ENCODE measurements at regions not wholly inside any gene's neighbourhood (a gene's known extent, or its start where the extent isn't known, plus 50 kb on each side); places are given as distances from the start of the nearest gene placed in this dataset.

- H3K27ac Mint-ChIP-seq (ENCODE audit: low read depth): no peak overlapping the region
- H3K4me1 Mint-ChIP-seq: no peaks in the 10 kb centered on the region
- no peak overlapping the region for H3K4me3 Mint-ChIP-seq
- H3K9me3 Mint-ChIP-seq: no peaks in the 10 kb centered on the region
- H3K36me3 Mint-ChIP-seq (ENCODE audit: insufficient read depth): no peaks in the 10 kb centered on the region
- DNase-seq (ENCODE audit: low spot score in 2 of 2) (no peak), ATAC-seq (replicated peaks; ENCODE audit: extremely low read depth, poor library complexity, severe bottlenecking) (no peak)
- H3K27me3 Mint-ChIP-seq: peaks cover 45% of the 10 kb centered on the region
Measured at GRCh38 chr16:79902351-79902750, 301.8 kb upstream of the MAF start.

- no peak for ATAC-seq (replicated peaks; ENCODE audit: extremely low read depth, poor library complexity, severe bottlenecking)
- H3K27me3 Mint-ChIP-seq: peaks cover 43% of the 10 kb centered on the region
- H3K4me1 Mint-ChIP-seq: no peaks in the 10 kb centered on the region
- H3K9me3 Mint-ChIP-seq: no peaks in the 10 kb centered on the region
- no peak for DNase-seq (ENCODE audit: low spot score in 2 of 2)
- H3K4me3 Mint-ChIP-seq: no peak overlapping the region
- H3K36me3 Mint-ChIP-seq (ENCODE audit: insufficient read depth): no peaks in the 10 kb centered on the region
- H3K27ac Mint-ChIP-seq (ENCODE audit: low read depth): no peak overlapping the region
Measured at GRCh38 chr16:79901522-79901921, 301.0 kb upstream of the MAF start.

DNA sequence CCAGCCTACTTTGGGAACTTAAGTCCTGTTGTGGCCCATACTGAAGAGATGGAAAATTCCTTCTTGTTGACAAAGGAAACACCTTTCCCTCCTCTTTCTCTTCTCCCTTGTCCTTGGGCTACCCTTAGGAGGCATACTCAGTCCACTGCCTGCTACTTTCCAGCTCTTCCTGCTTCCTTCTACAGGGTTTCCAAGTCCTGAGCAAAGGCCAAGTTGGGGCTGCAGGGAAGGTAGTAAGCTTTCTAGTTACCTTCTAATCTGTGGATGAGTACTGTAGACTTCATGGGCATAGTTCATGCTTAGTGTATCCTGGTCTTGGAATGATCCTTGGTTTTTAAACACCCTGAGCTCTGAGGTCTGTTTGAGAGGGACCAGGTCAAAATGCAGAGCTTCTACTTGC, 299.2 kb upstream of the MAF start:
- no peaks in the 10 kb centered on the region for H3K36me3 Mint-ChIP-seq (ENCODE audit: insufficient read depth)
- H3K27me3 Mint-ChIP-seq: peaks cover 50% of the 10 kb centered on the region
- DNase-seq (ENCODE audit: low spot score in 2 of 2) (no peak), ATAC-seq (replicated peaks; ENCODE audit: extremely low read depth, poor library complexity, severe bottlenecking) (no peak)
- H3K27ac Mint-ChIP-seq (ENCODE audit: low read depth): no peak overlapping the region
- no peak overlapping the region for H3K4me3 Mint-ChIP-seq
- H3K9me3 Mint-ChIP-seq: no peaks in the 10 kb centered on the region
- H3K4me1 Mint-ChIP-seq: no peaks in the 10 kb centered on the region

- Mint-ChIP-seq H3K4me3 (no peak overlapping the region), H3K27me3 (peaks cover 51% of the 10 kb centered on the region), H3K36me3 (ENCODE audit: insufficient read depth) (no peaks in the 10 kb centered on the region), H3K9me3 (no peaks in the 10 kb centered on the region), H3K4me1 (no peaks in the 10 kb centered on the region), H3K27ac (ENCODE audit: low read depth) (no peak overlapping the region)
- ATAC-seq (replicated peaks; ENCODE audit: extremely low read depth, poor library complexity, severe bottlenecking) (no peak), DNase-seq (ENCODE audit: low spot score in 2 of 2) (no peak)
Measured at GRCh38 chr16:79899316-79899715, 298.8 kb upstream of the MAF start.

GRCh38 chr16:79898703-79899102, 298.2 kb upstream of the MAF start:
- ATAC-seq (replicated peaks; ENCODE audit: extremely low read depth, poor library complexity, severe bottlenecking): no peak
- peaks cover 46% of the 10 kb centered on the region for H3K27me3 Mint-ChIP-seq
- no peaks in the 10 kb centered on the region for H3K36me3 Mint-ChIP-seq (ENCODE audit: insufficient read depth)
- H3K9me3 Mint-ChIP-seq: no peaks in the 10 kb centered on the region
- no peak overlapping the region for H3K4me3 Mint-ChIP-seq
- no peaks in the 10 kb centered on the region for H3K4me1 Mint-ChIP-seq
- H3K27ac Mint-ChIP-seq (ENCODE audit: low read depth): no peak overlapping the region
- DNase-seq (ENCODE audit: low spot score in 2 of 2): no peak

GRCh38 chr16:79897453-79898146, 297.1 kb upstream of the MAF start:
- no peaks in the 10 kb centered on the region for H3K4me1 Mint-ChIP-seq
- H3K9me3 Mint-ChIP-seq: no peaks in the 10 kb centered on the region
- peaks cover 35% of the 10 kb centered on the region for H3K27me3 Mint-ChIP-seq
- H3K36me3 Mint-ChIP-seq (ENCODE audit: insufficient read depth): no peaks in the 10 kb centered on the region
- no peak overlapping the region for H3K4me3 Mint-ChIP-seq
- DNase-seq (ENCODE audit: low spot score in 2 of 2) (no peak), ATAC-seq (replicated peaks; ENCODE audit: extremely low read depth, poor library complexity, severe bottlenecking) (no peak)
- H3K27ac Mint-ChIP-seq (ENCODE audit: low read depth): no peak overlapping the region

DNA sequence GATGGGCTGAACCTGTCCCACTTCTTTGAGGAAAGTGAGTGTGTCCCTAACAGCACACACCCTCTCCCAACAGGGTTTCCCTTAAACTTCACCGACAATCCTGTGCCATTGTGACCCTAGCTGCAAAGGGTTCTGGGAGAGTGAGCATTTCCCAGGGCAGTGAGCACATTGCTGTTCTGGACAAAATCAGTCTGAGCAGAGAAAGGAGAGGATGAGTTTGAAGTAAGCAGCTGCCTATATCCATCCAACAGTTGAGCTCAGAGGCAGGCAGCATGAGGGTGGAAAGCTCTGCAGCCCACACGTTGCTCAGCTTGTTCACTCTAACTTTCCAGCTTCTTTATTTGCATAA, 296.5 kb upstream of the MAF start:
- no peaks in the 10 kb centered on the region for H3K9me3 Mint-ChIP-seq
- no peaks in the 10 kb centered on the region for H3K4me1 Mint-ChIP-seq
- H3K27me3 Mint-ChIP-seq: peaks cover 30% of the 10 kb centered on the region
- no peaks in the 10 kb centered on the region for H3K36me3 Mint-ChIP-seq (ENCODE audit: insufficient read depth)
- H3K27ac Mint-ChIP-seq (ENCODE audit: low read depth): no peak overlapping the region
- DNase-seq (ENCODE audit: low spot score in 2 of 2) (no peak), ATAC-seq (replicated peaks; ENCODE audit: extremely low read depth, poor library complexity, severe bottlenecking) (no peak)
- H3K4me3 Mint-ChIP-seq: no peak overlapping the region

DNA sequence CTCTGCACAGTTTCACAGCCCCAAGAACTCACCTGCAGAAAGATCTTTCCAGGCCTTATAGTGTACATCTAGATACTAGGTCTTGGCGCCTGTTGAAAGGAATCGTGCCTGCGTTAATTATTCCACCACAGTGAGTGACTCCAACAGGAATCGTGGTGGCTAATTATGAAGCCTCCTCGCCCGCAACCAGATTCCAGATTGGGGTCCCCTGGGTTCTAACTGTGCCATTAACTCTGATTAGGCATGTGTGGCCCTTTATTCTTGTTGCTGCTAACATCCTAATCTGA, 295.3 kb upstream of the MAF start:
- Mint-ChIP-seq H3K9me3 (no peaks in the 10 kb centered on the region), H3K4me3 (no peak overlapping the region), H3K27me3 (peaks cover 21% of the 10 kb centered on the region), H3K36me3 (ENCODE audit: insufficient read depth) (no peaks in the 10 kb centered on the region), H3K4me1 (no peaks in the 10 kb centered on the region), H3K27ac (ENCODE audit: low read depth) (no peak overlapping the region)
- no peak for DNase-seq (ENCODE audit: low spot score in 2 of 2)
- no peak for ATAC-seq (replicated peaks; ENCODE audit: extremely low read depth, poor library complexity, severe bottlenecking)

DNA sequence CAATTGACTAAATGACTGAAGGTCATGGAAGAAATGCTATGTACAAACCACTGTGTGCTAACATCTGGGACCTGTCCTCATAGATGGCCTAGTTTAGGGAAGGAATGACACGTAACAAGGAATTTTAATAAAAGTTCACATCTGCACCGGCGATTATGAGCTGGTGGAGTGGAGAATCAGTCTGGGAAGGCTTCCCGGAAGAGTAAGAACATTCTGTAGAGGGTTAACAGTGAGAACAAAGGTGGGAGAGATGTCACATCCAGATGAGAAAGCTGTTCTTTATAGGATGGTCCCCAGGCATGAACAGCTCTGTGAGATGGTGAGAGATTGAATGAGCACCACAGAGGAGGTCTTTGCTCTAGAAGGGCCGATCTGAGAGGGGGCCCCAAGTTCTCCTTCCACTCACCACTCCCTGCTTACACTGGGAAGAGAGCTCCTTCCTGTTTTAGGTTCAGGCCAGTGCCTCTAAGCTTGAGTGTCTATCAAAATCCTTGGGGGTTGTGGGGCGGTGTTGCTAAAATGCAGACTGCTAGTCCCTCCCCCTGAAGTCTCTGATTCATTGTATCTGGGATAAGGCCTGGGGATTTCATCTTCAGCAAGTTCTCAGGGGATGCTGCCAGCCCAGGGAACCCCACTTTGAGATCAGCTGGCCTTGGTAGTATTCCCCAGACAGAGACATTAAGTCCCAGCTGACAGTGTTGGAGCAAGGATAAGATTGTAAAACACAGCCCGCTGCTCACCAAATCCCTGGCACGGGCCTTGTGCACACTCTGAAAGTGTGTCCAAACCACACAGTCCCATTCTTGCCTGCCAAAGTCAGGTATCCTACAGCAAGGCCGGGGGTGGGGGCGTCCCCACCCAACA, 294.7 kb upstream of the MAF start:
- Mint-ChIP-seq H3K4me3 (no peak overlapping the region), H3K27ac (ENCODE audit: low read depth) (no peak overlapping the region), H3K9me3 (no peaks in the 10 kb centered on the region), H3K27me3 (peaks cover 19% of the 10 kb centered on the region), H3K4me1 (no peaks in the 10 kb centered on the region), H3K36me3 (ENCODE audit: insufficient read depth) (no peaks in the 10 kb centered on the region)
- DNase-seq (ENCODE audit: low spot score in 2 of 2): no peak
- ATAC-seq (replicated peaks; ENCODE audit: extremely low read depth, poor library complexity, severe bottlenecking): no peak

GRCh38 chr16:79893445-79893844, 292.9 kb upstream of the MAF start:
- Mint-ChIP-seq H3K27me3 (peaks cover 8% of the 10 kb centered on the region), H3K36me3 (ENCODE audit: insufficient read depth) (no peaks in the 10 kb centered on the region), H3K4me1 (no peaks in the 10 kb centered on the region), H3K27ac (ENCODE audit: low read depth) (no peak overlapping the region), H3K4me3 (no peak overlapping the region), H3K9me3 (no peaks in the 10 kb centered on the region)
- no peak for DNase-seq (ENCODE audit: low spot score in 2 of 2)
- ATAC-seq (replicated peaks; ENCODE audit: extremely low read depth, poor library complexity, severe bottlenecking): no peak

- Mint-ChIP-seq H3K4me1 (no peaks in the 10 kb centered on the region), H3K27ac (ENCODE audit: low read depth) (no peak overlapping the region), H3K9me3 (no peaks in the 10 kb centered on the region), H3K36me3 (ENCODE audit: insufficient read depth) (no peaks in the 10 kb centered on the region), H3K27me3 (peaks cover 8% of the 10 kb centered on the region), H3K4me3 (no peak overlapping the region)
- no peak for ATAC-seq (replicated peaks; ENCODE audit: extremely low read depth, poor library complexity, severe bottlenecking)
- no peak for DNase-seq (ENCODE audit: low spot score in 2 of 2)
Measured at GRCh38 chr16:79892278-79892677, 291.7 kb upstream of the MAF start.

DNA sequence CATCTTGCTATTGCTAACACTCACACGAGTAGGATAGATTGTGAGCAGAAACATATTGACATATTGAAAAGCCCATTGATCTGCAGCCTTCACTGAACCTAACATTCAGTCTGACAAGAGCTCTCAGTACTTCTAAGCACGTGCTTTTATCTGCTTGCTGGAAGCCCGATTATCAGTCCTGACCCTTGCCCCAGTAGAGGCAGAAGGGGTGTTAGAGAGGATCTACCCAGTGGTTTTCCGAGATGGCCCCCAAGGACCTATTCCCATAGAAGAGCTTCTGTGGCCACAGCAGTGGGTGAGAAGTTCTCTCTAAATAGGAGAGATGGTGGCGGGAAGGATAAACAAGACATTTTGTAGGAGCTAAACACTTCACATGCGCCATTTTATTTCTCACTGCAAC, 290.9 kb upstream of the MAF start:
- Mint-ChIP-seq H3K9me3 (no peaks in the 10 kb centered on the region), H3K27me3 (peaks cover 8% of the 10 kb centered on the region), H3K4me1 (no peaks in the 10 kb centered on the region), H3K36me3 (ENCODE audit: insufficient read depth) (no peaks in the 10 kb centered on the region), H3K27ac (ENCODE audit: low read depth) (no peak overlapping the region), H3K4me3 (no peak overlapping the region)
- no peak for ATAC-seq (replicated peaks; ENCODE audit: extremely low read depth, poor library complexity, severe bottlenecking)
- DNase-seq (ENCODE audit: low spot score in 2 of 2): no peak

All from central memory CD8-positive, alpha-beta T cell (primary cell).